Heart left ventricle (tissue), 16 donors: ENCODE measurements at regions not wholly inside any gene's neighbourhood (a gene's known extent, or its start where the extent isn't known, plus 50 kb on each side); places are given as distances from the start of the nearest gene placed in this dataset.

Source experiments
- ATAC-seq, 4 donors: fragments of 200-7000 bp; cut with Tn5 transposase; one replicate each; pipeline ENCODE4 v1.9.1; 2020 to 2022; ENCODE audit warnings: moderate library complexity in 4 of 4, mild to moderate bottlenecking in 3 of 4, moderate number of reproducible peaks in 1 of 4
- DNase-seq, 5 donors: peaks; one replicate each; pipeline ENCODE4 v3.0.0-alpha.2; 2020
- H3K27ac ChIP-seq, 12 donors: fragments of 200-600 bp; sonication (generic) in 4 of 12; one replicate each; pipeline versions ENCODE4 v1.5.0 to v1.8.0; 2016 to 2022; ENCODE audit warnings: mild to moderate bottlenecking in 2 of 12
- H3K27me3 ChIP-seq, 9 donors: fragments of 200-600 bp; sonication (generic) in 2 of 9; one replicate each; pipeline versions ENCODE4 v1.5.1 to v1.8.0; 2016 to 2022; ENCODE audit warnings: mild to moderate bottlenecking in 3 of 9
- H3K36me3 ChIP-seq, 9 donors: fragments of 200-600 bp; sonication (generic) in 2 of 9; one replicate each; pipeline versions ENCODE4 v1.5.0 to v1.8.0; 2018 to 2022; ENCODE audit warnings: mild to moderate bottlenecking in 2 of 9
- H3K4me1 ChIP-seq, 12 donors: fragments of 200-600 bp; sonication (generic) in 4 of 12; one replicate each; pipeline versions ENCODE4 v1.5.0 to v1.8.0; 2016 to 2022; ENCODE audit warnings: mild to moderate bottlenecking in 3 of 12
- H3K4me3 ChIP-seq, 12 donors: fragments of 200-600 bp; sonication (generic) in 4 of 12; one replicate each; pipeline versions ENCODE4 v1.5.0 to v1.8.0; 2017 to 2022; ENCODE audit warnings: mild to moderate bottlenecking in 9 of 12, moderate library complexity in 4 of 12
- H3K9me3 ChIP-seq, 12 donors: fragments of 200-600 bp; sonication (generic) in 4 of 12; one replicate each; pipeline versions ENCODE4 v1.5.0 to v1.8.0; 2016 to 2022; ENCODE audit warnings: mild to moderate bottlenecking in 1 of 12
- CTCF ChIP-seq, 12 donors: fragments of 200-600 bp; sonication (generic) in 4 of 12; IDR thresholded peaks; one replicate each; pipeline versions ENCODE4 v1.5.0 to v1.8.0; 2018 to 2022; ENCODE audit warnings: antibody characterized with exemption in 12 of 12, mild to moderate bottlenecking in 5 of 12
- POLR2A ChIP-seq, 2 donors: fragments of 450-650 bp; IDR thresholded peaks; one replicate each; pipeline ENCODE4 v1.6.1; 2017; ENCODE audit warnings: antibody characterized with exemption in 2 of 2, mild to moderate bottlenecking in 2 of 2, moderate library complexity in 2 of 2
- WGBS, 4 donors: extraction: QIAGEN DNeasy Blood & Tissue Kit in 2 of 4; methylation state at CpG; one replicate each; pipeline versions ENCODE4 v1.1.5 to v1.1.7; 2013 to 2018; 5-methylcytosine and 5-hydroxymethylcytosine counted together
- intact Hi-C, 10 donors: fragments of 100-400 bp; cut with DNase I; formaldehyde crosslinking; loops; one replicate each; pipeline versions ENCODE4 v1.11.1 to v1.14.2; 2022
- donor health status: ischemic (EF 13 %, LVEDD 7.1; RV severe dilation, severe dysfunction).
- donor health status: healthy with polysubstance abuse.
- donor health status: DM: no; HTN: yes; CAD: no.
- donor health status: DM: no; HTN: no; CAD: no.
- donor health status: ischemic (EF 25% LVEDD 6.9; RV normal size, moderate dysfunction).
- donor health status: ischemic (EF 25% LVEDD 5.7; RV mildly dilated, moderate dysfunction).
- donor health status: healthy.
- donor health status: DM: yes; HTN: yes; CAD: no.
- donor health status: ischemic (EF 35%, LVEDD 5.7; RV mildly dilated, moderate dysfunction).
- donor health status: nonischemic (EF 11% LVEDD 7.7; RV severe dilation, severe dysfunction).
- donor health status: DM: yes; HTN: yes; CAD: no.
- donor health status: PGD.
- donor health status: ischemic (EF 29% LVEDD 5.4; RV normal size, mild dysfunction).
- donor health status: nonischemic (EF 23%, LVEDD 6.1; RV moderate dilation, normal function).

GRCh38 chr5:96067894-96068614, 106.4 kb upstream of the ELL2 start:
- DNase-seq (no peak), ATAC-seq (no peak)
- no peak overlapping the region for H3K27ac ChIP-seq
- H3K4me1 ChIP-seq = peaks cover 0 to 27% (median 0%) of the 10 kb centered on the region in 12 donors
- WGBS, 4 donors = 71 to 84% (median 81%) methylated on average over 6 of the region's 6 CpGs
- no peaks in the 10 kb centered on the region for H3K9me3 ChIP-seq
- TF ChIP-seq CTCF (IDR thresholded peaks at IDR 0.05) (no peak), POLR2A (IDR thresholded peaks at IDR 0.05) (no peak)
- no peaks in the 10 kb centered on the region for H3K36me3 ChIP-seq
- no peaks in the 10 kb centered on the region for H3K27me3 ChIP-seq
- no peak overlapping the region for H3K4me3 ChIP-seq
- intact Hi-C loops = no loop called here

GRCh38 chr5:96067251-96067650, 105.6 kb upstream of the ELL2 start:
- Histone ChIP-seq H3K4me3 (no peak overlapping the region), H3K27me3 (no peaks in the 10 kb centered on the region), H3K9me3 (no peaks in the 10 kb centered on the region), H3K36me3 (no peaks in the 10 kb centered on the region), H3K4me1 (peaks cover 0 to 27% (median 0%) of the 10 kb centered on the region in 12 donors), H3K27ac (no peak overlapping the region)
- ATAC-seq = no peak
- intact Hi-C loops = no loop called here
- DNase-seq = no peak
- 91 to 97% (median 93%) methylated on average over 1 of the region's 1 CpG for WGBS, 4 donors
- TF ChIP-seq CTCF (IDR thresholded peaks at IDR 0.05) = no peak
- TF ChIP-seq POLR2A (IDR thresholded peaks at IDR 0.05) = no peak

GRCh38 chr5:96066386-96066719, 104.7 kb upstream of the ELL2 start:
- Histone ChIP-seq H3K36me3 (no peaks in the 10 kb centered on the region), H3K27me3 (no peaks in the 10 kb centered on the region), H3K4me3 (no peak overlapping the region), H3K27ac (no peak overlapping the region), H3K9me3 (no peaks in the 10 kb centered on the region), H3K4me1 (peaks cover 0 to 27% (median 0%) of the 10 kb centered on the region in 12 donors)
- WGBS, 4 donors = 31 to 67% (median 41%) methylated on average over 1 of the region's 1 CpG
- TF ChIP-seq CTCF (IDR thresholded peaks at IDR 0.05) = no peak
- TF ChIP-seq POLR2A (IDR thresholded peaks at IDR 0.05) = no peak
- DNase-seq = no peak
- intact Hi-C loops = no loop called here
- no peak for ATAC-seq

- Histone ChIP-seq H3K27me3 (no peaks in the 10 kb centered on the region), H3K36me3 (no peaks in the 10 kb centered on the region), H3K9me3 (no peaks in the 10 kb centered on the region), H3K27ac (no peak overlapping the region), H3K4me1 (peaks cover 0 to 27% (median 0%) of the 10 kb centered on the region in 12 donors), H3K4me3 (no peak overlapping the region)
- intact Hi-C loops = no loop called here
- TF ChIP-seq CTCF (IDR thresholded peaks at IDR 0.05) (no peak), POLR2A (IDR thresholded peaks at IDR 0.05) (no peak)
- DNase-seq (no peak), ATAC-seq (no peak)
Observed at GRCh38 chr5:96065685-96066385, 104.2 kb upstream of the ELL2 start.
